ENCODE measurements at regions not wholly inside any gene's neighbourhood (a gene's known extent, or its start where the extent isn't known, plus 50 kb on each side); places are given as distances from the start of the nearest gene placed in this dataset.
A peak's percentile ranks its signal among the peaks of the same experiment; 100 is the strongest.

DNA sequence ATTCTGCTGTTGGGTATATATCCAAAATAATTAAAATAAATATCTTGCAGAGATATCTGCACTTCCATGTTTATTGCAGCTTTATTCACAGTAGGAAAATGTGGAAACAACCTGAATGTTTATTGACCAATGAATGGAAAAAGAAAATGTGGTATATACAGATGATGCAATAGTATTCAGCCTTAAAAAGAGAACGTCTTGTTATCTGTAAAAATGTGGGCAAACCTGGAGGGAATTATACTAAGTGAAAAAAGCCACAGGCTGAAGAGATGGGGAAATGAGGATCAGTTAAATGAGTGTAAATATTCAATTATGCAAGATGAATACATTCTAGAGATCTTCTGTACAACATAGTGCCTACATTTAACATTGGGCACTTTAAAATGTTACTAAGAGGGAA is 766.1 kb upstream of the IGFBP3 start:
- DNase-seq (ENCODE audit: low read depth in 1 of 2, low spot score in 1 of 2) = no peak
- in situ Hi-C loops (cut with HindIII; ENCODE audit: low pct_unique_long_range_greater_than_20kb, low sequenced_read_pairs) = no loop called here
- no peak for TF ChIP-seq JUND (IDR thresholded peaks at IDR 0.05; ENCODE audit: low read depth)

DNA sequence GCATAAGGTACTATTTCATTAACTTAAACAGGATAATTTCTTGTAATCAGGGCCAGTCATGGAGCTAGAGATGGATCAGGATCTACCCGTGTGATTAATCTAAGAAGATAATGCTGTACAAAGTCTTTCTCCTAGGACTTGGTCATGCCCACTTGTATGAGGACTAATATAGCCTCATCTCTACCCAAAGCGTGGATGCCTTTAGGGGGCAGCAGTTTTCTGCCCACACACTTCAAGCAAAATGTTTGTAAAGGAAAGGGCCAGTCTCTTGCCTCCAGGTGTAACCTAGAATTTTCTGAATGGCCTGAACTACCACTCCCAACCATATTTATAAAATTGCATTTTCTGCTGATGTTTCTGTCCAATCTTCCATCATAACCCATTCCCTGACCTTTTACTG is 764.0 kb upstream of the IGFBP3 start:
- no peak for DNase-seq (ENCODE audit: low read depth in 1 of 2, low spot score in 1 of 2)
- in situ Hi-C loops (cut with HindIII; ENCODE audit: low pct_unique_long_range_greater_than_20kb, low sequenced_read_pairs) = no loop called here
- TF ChIP-seq JUND (IDR thresholded peaks at IDR 0.05; ENCODE audit: low read depth) = no peak

DNA sequence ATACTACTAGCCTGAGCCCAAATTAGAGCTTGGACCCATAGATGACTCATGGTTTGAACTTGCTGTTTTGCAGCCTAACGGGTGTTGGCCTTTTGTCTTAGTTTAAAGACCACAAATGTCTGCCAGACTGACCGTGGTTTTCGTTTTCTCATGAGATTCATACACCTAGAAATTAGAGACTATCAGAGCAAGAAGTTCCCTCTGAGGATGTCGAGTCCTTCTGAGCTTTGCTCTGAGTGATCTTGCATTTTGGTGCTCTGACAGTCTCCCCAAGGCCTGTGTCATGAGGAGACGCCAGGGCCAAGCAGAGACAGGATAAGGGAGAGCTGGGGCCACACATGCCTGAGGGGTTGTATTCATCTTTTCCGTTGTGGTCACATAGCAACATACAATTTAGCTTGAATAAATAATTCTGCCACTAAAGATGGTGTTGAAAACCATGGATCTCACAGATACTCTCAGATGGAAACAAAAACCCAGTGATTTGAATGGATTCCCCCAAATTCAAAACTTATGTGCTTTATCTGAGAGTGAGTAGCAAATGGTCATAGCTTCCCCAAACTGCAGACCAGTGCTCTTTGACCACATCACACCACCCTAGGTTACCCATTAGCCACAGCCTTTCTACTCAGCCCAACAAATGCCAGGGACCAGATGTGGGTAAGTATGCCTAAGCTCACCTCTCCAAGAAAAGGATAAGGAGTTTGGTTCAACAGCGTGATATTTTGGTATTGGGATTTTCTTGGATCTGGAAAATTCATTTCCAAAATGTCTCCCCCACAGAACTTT is 762.0 kb upstream of the IGFBP3 start:
- in situ Hi-C loops (cut with HindIII; ENCODE audit: low pct_unique_long_range_greater_than_20kb, low sequenced_read_pairs) = no loop called here
- no peak; the same call in 1 of the 2 replicates for TF ChIP-seq JUND (IDR thresholded peaks at IDR 0.05; ENCODE audit: low read depth)
- no peak for DNase-seq (ENCODE audit: low read depth in 1 of 2, low spot score in 1 of 2)

GRCh38 chr7:46681865-46682503 is 760.9 kb upstream of the IGFBP3 start:
- TF ChIP-seq JUND (IDR thresholded peaks at IDR 0.05; ENCODE audit: low read depth) = no peak
- in situ Hi-C loops (cut with HindIII; ENCODE audit: low pct_unique_long_range_greater_than_20kb, low sequenced_read_pairs) = no loop called here

GRCh38 chr7:46680147-46680546 is 759.1 kb upstream of the IGFBP3 start:
- DNase-seq (ENCODE audit: low read depth in 1 of 2, low spot score in 1 of 2) = peak; percentile 19 to 28

More at GRCh38 chr7:46681865-46682503, 760.9 kb upstream of the IGFBP3 start:
- DNase-seq (ENCODE audit: low read depth in 1 of 2, low spot score in 1 of 2) = no peak

GRCh38 chr7:46679671-46680070 is 758.6 kb upstream of the IGFBP3 start:
- no peak for TF ChIP-seq JUND (IDR thresholded peaks at IDR 0.05; ENCODE audit: low read depth)
- no peak for DNase-seq (ENCODE audit: low read depth in 1 of 2, low spot score in 1 of 2)
- in situ Hi-C loops (cut with HindIII; ENCODE audit: low pct_unique_long_range_greater_than_20kb, low sequenced_read_pairs) = no loop called here

More at GRCh38 chr7:46680147-46680546, 759.1 kb upstream of the IGFBP3 start:
- in situ Hi-C loops (cut with HindIII; ENCODE audit: low pct_unique_long_range_greater_than_20kb, low sequenced_read_pairs) = no loop called here
- TF ChIP-seq JUND (IDR thresholded peaks at IDR 0.05; ENCODE audit: low read depth) = no peak

DNA sequence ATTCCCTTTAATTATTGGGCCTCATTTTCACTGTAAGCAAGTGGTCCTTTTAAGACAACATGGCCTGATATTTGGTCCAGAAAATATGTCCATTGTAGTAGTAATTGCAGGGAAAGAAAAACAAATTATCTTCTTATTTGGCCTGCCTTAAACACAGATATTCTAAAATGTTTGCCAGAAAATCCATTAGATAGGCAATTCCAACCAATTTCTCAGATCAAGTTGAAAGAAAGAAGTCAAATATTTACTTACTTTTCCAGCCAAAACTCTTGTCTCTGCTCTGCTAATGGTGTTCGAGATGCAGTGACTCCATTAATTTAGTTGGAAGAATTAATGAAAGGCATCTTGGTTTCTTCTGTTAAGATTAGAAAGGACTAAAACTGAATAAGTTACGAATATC is 757.3 kb upstream of the IGFBP3 start:
- in situ Hi-C loops (cut with HindIII; ENCODE audit: low pct_unique_long_range_greater_than_20kb, low sequenced_read_pairs) = no loop called here
- no peak for DNase-seq (ENCODE audit: low read depth in 1 of 2, low spot score in 1 of 2)
- no peak for TF ChIP-seq JUND (IDR thresholded peaks at IDR 0.05; ENCODE audit: low read depth)

- in situ Hi-C loops (cut with HindIII; ENCODE audit: low pct_unique_long_range_greater_than_20kb, low sequenced_read_pairs) = no loop called here
- no peak for TF ChIP-seq JUND (IDR thresholded peaks at IDR 0.05; ENCODE audit: low read depth)
- no peak for DNase-seq (ENCODE audit: low read depth in 1 of 2, low spot score in 1 of 2)
Observed at GRCh38 chr7:46675456-46675855, 754.4 kb upstream of the IGFBP3 start.

- no peak for DNase-seq (ENCODE audit: low read depth in 1 of 2, low spot score in 1 of 2)
- no peak for TF ChIP-seq JUND (IDR thresholded peaks at IDR 0.05; ENCODE audit: low read depth)
- in situ Hi-C loops (cut with HindIII; ENCODE audit: low pct_unique_long_range_greater_than_20kb, low sequenced_read_pairs) = no loop called here
Observed at GRCh38 chr7:46672861-46673260, 751.8 kb upstream of the IGFBP3 start.

GRCh38 chr7:46671108-46671769 is 750.2 kb upstream of the IGFBP3 start:
- in situ Hi-C loops (cut with HindIII; ENCODE audit: low pct_unique_long_range_greater_than_20kb, low sequenced_read_pairs) = no loop called here
- TF ChIP-seq JUND (IDR thresholded peaks at IDR 0.05; ENCODE audit: low read depth) = no peak
- no peak for DNase-seq (ENCODE audit: low read depth in 1 of 2, low spot score in 1 of 2)

GRCh38 chr7:46669028-46669427 is 748.0 kb upstream of the IGFBP3 start:
- in situ Hi-C loops (cut with HindIII; ENCODE audit: low pct_unique_long_range_greater_than_20kb, low sequenced_read_pairs) = no loop called here
- TF ChIP-seq JUND (IDR thresholded peaks at IDR 0.05; ENCODE audit: low read depth) = no peak
- DNase-seq (ENCODE audit: low read depth in 1 of 2, low spot score in 1 of 2) = no peak

GRCh38 chr7:46664453-46664852 is 743.4 kb upstream of the IGFBP3 start:
- in situ Hi-C loops (cut with HindIII; ENCODE audit: low pct_unique_long_range_greater_than_20kb, low sequenced_read_pairs) = no loop called here
- DNase-seq (ENCODE audit: low read depth in 1 of 2, low spot score in 1 of 2) = no peak
- no peak for TF ChIP-seq JUND (IDR thresholded peaks at IDR 0.05; ENCODE audit: low read depth)

- no peak for DNase-seq (ENCODE audit: low read depth in 1 of 2, low spot score in 1 of 2)
- in situ Hi-C loops (cut with HindIII; ENCODE audit: low pct_unique_long_range_greater_than_20kb, low sequenced_read_pairs) = no loop called here
- no peak for TF ChIP-seq JUND (IDR thresholded peaks at IDR 0.05; ENCODE audit: low read depth)
Observed at GRCh38 chr7:46663025-46663424, 742.0 kb upstream of the IGFBP3 start.
